Activated effector memory CD4-positive, alpha-beta T cell treated with Interleukin-2 at 50 U/mL for 16 hours (primary cell): ENCODE measurements at regions not wholly inside any gene's neighbourhood (a gene's known extent, or its start where the extent isn't known, plus 50 kb on each side); places are given as distances from the start of the nearest gene placed in this dataset.
"Not testable (repeated sequence)": the region's sequence is repeated elsewhere in the genome, so short reads cannot be mapped to it uniquely, and the experiment has no call there.

Source experiments
- DNase-seq: peaks from one replicate; pipeline ENCODE4 v3.0.0-alpha.2; 2020

GRCh38 chr21:27525780-27526179, 558.9 kb upstream of the ADAMTS5 start:
- DNase-seq, result no peak

- DNase-seq, result no peak
Observed at GRCh38 chr21:27519361-27519760, 552.5 kb upstream of the ADAMTS5 start.

DNA sequence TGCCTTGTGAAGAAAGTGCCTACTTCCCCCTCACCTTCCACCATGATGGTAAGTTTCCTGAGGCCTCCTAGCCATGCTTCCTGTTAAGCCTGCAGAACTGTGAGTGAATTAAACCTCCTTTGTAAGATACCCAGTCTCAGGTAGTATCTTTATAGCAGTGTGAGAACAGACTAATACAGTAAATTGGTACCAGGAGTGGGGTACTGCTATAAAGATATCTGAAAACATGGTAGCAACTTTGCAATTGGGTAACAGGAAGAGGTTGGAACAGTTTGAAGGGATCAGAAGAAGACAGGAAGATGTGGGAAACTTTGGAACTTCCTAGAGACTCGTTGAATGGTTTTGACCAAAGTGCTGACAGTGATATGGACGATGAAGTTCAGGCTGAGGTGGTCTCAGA, 550.3 kb upstream of the ADAMTS5 start:
- not testable (repeated sequence) for DNase-seq

DNA sequence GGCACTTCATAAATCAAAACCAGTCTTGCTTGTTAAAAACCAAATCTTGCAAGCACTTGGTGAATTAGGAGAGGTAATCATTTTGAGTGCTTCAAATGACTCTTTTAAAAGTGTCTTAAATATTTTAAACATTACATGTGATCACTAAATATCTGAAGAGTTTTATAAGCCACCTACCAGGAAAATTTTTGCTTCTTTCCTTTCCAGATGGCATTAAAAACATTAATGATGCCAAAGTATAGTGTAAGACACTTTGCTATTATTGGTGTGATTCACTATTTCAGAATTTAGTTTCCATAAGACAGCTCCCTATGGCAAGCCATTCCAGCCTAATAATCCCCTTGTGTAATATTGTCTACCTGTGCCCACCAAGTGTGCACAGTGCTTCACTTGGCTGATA, 548.8 kb upstream of the ADAMTS5 start:
- DNase-seq, result no peak

DNA sequence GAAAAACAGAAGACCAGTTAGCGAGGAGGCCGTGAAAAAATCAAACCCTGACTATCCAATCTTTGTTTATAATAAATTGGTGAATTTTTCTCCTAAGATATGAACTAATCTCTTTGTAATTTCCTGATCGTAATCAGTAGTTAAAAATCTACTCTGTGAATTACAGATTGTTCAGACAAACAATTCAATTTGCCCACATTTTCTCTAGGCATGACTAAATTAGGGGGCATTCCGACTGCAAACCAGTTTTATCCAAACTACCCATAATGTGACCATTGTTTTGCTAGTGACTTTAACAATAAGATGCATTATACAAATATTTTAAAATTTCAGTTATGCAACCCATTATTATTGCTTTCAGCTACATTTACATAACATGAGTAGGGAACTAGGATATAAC, 546.9 kb upstream of the ADAMTS5 start:
- no peak for DNase-seq

DNA sequence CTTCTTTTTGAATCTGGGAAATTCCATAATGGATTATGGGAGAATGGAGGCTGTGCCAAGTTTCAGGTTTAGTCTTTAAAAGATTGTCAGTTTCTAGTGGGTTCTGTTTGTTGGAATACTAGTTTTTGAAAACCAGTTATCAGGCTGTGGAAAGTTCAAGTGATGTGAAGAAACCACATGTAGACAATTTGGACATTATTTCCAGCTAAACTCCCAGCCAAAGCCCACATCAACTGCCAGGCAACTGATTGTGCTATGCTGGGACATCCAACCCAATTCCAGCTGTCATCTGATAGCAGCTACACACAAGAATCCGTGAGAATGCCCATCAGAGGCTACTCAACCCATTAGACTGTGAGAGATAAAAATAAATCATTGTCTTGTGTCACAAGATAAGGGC, 546.1 kb upstream of the ADAMTS5 start:
- DNase-seq, result no peak

DNA sequence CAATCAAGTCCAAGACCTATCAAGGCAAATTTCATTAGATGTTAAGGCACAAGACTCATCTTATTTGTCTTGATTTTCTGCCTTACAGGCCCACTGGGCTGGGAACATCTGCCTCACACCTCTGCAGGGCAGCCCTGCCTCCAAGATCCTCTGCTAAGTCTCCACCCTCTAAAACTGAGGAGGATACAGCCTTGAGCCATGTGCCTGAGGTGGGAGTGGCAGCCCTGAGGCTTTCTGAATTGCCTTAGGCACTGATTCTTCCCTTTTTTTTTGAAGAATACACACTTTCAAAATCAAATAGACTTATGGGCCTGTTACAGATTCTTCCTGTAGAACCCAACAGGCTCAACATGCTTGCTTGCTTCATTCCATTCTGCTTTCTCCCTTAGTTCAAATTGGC, 544.3 kb upstream of the ADAMTS5 start:
- no peak for DNase-seq

- DNase-seq, result no peak
Observed at GRCh38 chr21:27507695-27508094, 540.8 kb upstream of the ADAMTS5 start.

DNA sequence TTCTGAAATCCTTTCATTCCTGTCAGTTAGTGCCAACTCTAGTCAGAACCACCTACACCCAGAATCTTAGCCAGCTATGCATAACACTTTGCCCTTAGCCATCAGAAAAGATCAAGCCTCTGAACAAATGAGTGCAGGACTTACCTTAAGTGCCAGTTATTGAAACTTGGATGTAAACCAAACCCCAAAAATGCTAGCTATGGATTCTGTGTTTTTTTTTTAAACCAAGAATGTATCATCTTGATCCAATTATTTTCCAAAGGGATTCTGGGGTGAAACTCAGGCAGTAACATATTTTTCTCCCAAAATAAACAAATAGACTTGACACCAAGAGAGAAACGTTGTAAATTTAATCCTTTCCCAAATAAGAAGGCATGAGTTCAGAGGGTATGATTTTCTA, 538.6 kb upstream of the ADAMTS5 start:
- DNase-seq, result no peak

- no peak for DNase-seq
Observed at GRCh38 chr21:27502801-27503200, 535.9 kb upstream of the ADAMTS5 start.

GRCh38 chr21:27498025-27498424, 531.1 kb upstream of the ADAMTS5 start:
- DNase-seq, result no peak

GRCh38 chr21:27495836-27496235, 528.9 kb upstream of the ADAMTS5 start:
- DNase-seq, result no peak

GRCh38 chr21:27493542-27493941, 526.7 kb upstream of the ADAMTS5 start:
- DNase-seq, result no peak

- no peak for DNase-seq
Observed at GRCh38 chr21:27487676-27488075, 520.8 kb upstream of the ADAMTS5 start.

GRCh38 chr21:27480841-27481261, 514.0 kb upstream of the ADAMTS5 start:
- no peak for DNase-seq

DNA sequence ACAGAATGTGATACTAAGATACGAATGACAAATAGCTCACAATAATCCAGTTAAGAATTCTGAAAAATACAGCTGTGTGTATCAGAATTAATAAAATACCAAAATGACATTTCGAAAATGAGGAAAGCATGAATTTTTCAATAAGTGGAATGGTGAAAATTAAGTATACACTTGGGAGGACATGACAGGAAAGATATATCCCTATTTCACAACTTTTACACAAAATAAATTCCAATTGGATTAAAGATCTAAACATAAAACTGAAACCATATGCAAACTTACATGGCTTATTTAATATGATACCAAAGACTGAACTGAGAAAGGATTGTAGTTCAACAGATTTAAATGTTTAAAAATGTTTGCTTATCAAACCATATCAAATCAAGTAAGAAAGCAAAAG, 510.4 kb upstream of the ADAMTS5 start:
- DNase-seq, result no peak

DNA sequence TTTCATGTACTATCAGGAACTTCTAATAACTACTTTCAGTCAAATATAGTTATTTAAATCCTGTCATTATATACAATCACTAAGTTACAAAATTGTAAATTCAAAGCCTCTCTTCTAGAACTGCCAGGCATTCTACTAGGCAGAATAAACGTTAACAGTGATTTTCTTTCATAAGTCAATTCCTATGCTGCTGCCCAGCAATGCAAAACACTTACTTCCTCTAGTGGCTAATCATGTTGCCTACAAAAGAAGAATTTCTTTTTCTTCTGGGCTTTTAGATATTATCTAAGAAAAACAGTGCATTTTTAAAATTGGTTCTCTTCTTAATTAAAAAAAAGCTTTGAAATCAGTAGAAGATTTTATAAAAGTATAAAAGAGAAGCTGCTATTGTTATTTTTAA, 509.8 kb upstream of the ADAMTS5 start:
- no peak for DNase-seq

GRCh38 chr21:27475363-27475955, 508.6 kb upstream of the ADAMTS5 start:
- no peak for DNase-seq

- DNase-seq, result no peak
Observed at GRCh38 chr21:27467366-27467765, 500.5 kb upstream of the ADAMTS5 start.

DNA sequence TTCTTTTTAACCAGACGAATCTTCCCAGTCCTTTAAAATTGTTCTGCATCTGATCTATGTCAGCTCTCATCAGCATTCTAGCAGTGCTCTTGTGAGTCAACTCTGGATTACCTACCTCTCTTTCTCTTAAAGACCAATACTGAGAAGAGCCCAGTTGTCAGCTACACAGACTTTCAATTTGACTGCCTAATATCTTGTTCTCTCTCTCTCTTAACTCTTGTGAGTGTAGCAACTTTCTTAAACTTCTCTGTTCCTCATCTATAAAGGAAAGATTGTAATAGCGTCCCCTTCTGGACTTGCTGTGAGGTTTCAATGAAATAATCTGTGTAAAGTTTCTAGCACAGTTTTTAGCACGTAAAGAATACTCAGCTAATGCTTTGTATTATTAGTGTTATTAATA, 499.3 kb upstream of the ADAMTS5 start:
- DNase-seq, result no peak

DNA sequence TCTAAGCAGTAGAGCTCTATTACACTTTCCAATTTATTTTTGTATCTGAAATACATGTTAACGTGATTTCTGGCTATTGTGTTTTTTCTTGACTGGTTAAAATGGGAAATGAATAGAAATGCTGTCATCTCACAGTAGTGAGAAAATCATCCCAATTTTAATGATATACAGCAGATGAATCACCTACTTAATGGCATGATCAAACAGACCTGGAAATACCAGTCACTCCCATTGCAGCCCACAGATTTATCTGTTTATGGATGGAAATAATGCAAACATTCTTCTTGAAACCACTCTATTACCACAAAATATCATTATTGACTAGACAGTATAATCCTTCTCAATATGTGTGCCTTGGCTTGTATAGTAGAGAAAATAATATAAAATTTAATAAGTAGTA, 497.8 kb upstream of the ADAMTS5 start:
- no peak for DNase-seq

DNA sequence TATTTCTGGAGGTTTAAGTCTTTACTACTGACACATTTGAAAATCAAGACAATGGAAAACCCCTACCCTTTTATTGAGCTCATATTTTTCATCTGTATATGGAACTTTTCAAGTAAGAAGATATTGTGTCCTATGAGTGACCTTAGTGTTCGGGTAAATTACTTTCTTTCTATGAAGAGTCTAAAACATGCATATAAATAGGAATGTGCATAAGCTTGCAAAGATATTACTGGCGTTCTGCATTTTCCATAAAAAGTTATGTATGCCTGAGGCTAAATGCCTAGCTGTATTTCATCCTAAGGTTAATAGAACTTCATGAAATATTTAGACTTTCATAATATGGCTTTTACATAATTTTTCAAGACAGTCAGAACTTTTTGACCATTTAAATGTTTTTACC, 495.8 kb upstream of the ADAMTS5 start:
- no peak for DNase-seq

DNA sequence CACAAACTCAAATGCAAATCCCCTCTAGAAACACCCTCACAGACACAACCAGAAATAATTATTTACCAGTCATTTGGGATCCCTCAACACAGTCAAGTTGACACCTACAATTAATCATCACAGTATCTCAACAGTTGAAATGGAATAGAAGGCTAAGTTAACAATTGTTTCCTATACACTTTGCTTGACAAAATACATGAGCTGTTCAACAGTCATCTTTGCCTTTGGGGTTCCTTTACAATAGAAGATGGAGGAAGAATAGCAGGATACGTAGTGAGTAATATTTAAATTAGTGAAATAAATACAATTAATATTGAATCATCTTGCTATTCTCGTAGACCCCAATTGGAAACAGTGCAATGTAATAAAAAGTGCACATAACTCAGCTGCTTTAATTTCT, 487.3 kb upstream of the ADAMTS5 start:
- DNase-seq, result no peak

DNA sequence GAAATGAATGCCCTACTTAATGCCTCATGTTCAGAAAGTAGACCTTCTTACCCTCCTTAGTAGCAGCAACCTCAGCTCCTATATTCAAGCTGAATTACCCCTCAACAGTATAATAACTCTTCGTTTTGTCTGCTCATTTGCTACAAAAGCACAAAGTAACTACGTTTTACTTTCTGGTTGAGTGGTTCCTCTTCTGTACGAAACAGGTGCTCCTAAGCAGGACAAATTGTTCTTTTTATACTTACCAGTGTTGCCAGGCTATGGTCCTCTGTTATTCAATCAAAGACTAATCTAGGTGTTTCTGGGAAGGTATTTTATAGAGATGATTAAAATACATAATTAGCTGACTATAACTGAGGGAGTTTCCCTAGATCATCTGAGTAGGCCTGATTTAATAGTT, 484.2 kb upstream of the ADAMTS5 start:
- DNase-seq, result no peak

DNA sequence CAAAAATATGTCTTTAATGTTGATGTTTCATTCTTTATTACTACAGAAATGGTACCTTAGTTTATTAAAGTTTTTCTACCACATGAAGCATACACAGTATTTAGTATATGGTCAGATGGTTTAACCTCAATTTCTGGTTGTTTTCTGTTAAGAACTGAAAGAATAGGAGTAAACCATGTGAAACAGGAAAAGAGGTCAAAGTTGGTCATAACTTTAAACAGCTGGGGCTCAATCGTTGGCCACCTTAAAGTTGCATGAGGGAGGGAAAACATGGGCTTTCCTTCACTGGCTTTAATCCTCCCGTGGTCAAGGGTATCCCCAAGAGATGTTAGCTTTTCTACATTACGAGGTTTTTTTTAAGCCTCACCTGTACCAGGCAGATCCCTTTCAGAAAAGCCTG, 483.3 kb upstream of the ADAMTS5 start:
- no peak for DNase-seq

DNA sequence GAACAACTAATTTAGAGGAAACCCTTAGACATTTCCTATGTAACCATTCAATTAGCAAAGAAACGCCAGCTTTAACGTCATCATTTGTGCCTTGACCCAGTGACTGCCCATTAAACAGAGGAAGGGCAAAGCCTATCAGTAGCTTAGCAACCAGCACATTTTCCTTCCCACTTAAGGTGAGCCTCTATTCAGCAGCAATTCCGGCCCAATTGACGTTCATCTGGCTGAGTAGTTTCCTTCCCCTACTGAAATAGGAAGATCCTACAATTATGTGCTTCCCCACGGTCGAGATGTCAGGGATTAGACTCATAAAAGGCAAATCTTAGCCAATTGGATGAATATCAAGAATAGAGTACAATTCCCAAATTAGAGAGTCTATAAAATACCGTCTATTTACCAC, 482.1 kb upstream of the ADAMTS5 start:
- no peak for DNase-seq
